ENCODE measurements at regions not wholly inside any gene's neighbourhood (a gene's known extent, or its start where the extent isn't known, plus 50 kb on each side); places are given as distances from the start of the nearest gene placed in this dataset.
"Not testable (repeated sequence)": the region's sequence is repeated elsewhere in the genome, so short reads cannot be mapped to it uniquely, and the experiment has no call there.

- no peak for DNase-seq
These were observed 692.8 kb downstream of the RNF144A start for GRCh38 chr2:7609974-7610373.

GRCh38 chr2:7611750-7612149 lies 694.5 kb downstream of the RNF144A start:
- no peak for DNase-seq

GRCh38 chr2:7612969-7613368 lies 695.8 kb downstream of the RNF144A start:
- no peak for DNase-seq

- no peak for DNase-seq
These were observed 696.6 kb downstream of the RNF144A start for GRCh38 chr2:7613831-7614230.

- no peak for DNase-seq
These were observed 700.8 kb downstream of the RNF144A start for GRCh38 chr2:7618031-7618430.

GRCh38 chr2:7619203-7619970 lies 702.2 kb downstream of the RNF144A start:
- DNase-seq: no peak

GRCh38 chr2:7620255-7620654 lies 703.0 kb downstream of the RNF144A start:
- DNase-seq: no peak

GRCh38 chr2:7621018-7621814 lies 704.0 kb downstream of the RNF144A start:
- no peak for DNase-seq

- peak; percentile 2 for DNase-seq
These were observed 708.4 kb downstream of the RNF144A start for GRCh38 chr2:7625392-7626138.

- no peak for DNase-seq
These were observed 708.9 kb downstream of the RNF144A start for GRCh38 chr2:7626139-7626537.

- no peak for DNase-seq
These were observed 710.4 kb downstream of the RNF144A start for GRCh38 chr2:7627583-7627982.

- DNase-seq: no peak
These were observed 715.2 kb downstream of the RNF144A start for GRCh38 chr2:7632420-7632819.

- no peak for DNase-seq
These were observed 716.4 kb downstream of the RNF144A start for GRCh38 chr2:7633566-7634153.

GRCh38 chr2:7634409-7634808 lies 717.2 kb downstream of the RNF144A start:
- DNase-seq: no peak

GRCh38 chr2:7639476-7639875 lies 722.3 kb downstream of the RNF144A start:
- no peak for DNase-seq

GRCh38 chr2:7641272-7641671 lies 724.1 kb downstream of the RNF144A start:
- DNase-seq: not testable (repeated sequence)

- no peak for DNase-seq
These were observed 728.8 kb downstream of the RNF144A start for GRCh38 chr2:7646024-7646423.

- no peak for DNase-seq
These were observed 729.4 kb downstream of the RNF144A start for GRCh38 chr2:7646661-7647060.

GRCh38 chr2:7648221-7648795 lies 731.1 kb downstream of the RNF144A start:
- DNase-seq: no peak

- no peak for DNase-seq
These were observed 732.4 kb downstream of the RNF144A start for GRCh38 chr2:7649461-7650228.

GRCh38 chr2:7653617-7654016 lies 736.4 kb downstream of the RNF144A start:
- no peak for DNase-seq

- no peak for DNase-seq
These were observed 738.4 kb downstream of the RNF144A start for GRCh38 chr2:7655629-7656028.

Measured in hematopoietic multipotent progenitor cell treated with erythropoietin and hydrocortisone succinate and interleukin-3 and kit ligand, for 6 days (in vitro differentiated cells).